Effector CD8-positive, alpha-beta T cell (primary cell): ENCODE measurements at regions not wholly inside any gene's neighbourhood (a gene's known extent, or its start where the extent isn't known, plus 50 kb on each side); places are given as distances from the start of the nearest gene placed in this dataset.

Experiments
- DNase-seq: peaks from one replicate; lab custom pipeline; 2025; lab: John Stamatoyannopoulos, UW

GRCh38 chr16:86436466-86437185 lies 73.7 kb upstream of the FOXF1 start:
- no peak for DNase-seq

- DNase-seq, result no peak
Measured at GRCh38 chr16:86437348-86437747, 73.0 kb upstream of the FOXF1 start.

- no peak for DNase-seq
Measured at GRCh38 chr16:86442703-86443102, 67.6 kb upstream of the FOXF1 start.

DNA sequence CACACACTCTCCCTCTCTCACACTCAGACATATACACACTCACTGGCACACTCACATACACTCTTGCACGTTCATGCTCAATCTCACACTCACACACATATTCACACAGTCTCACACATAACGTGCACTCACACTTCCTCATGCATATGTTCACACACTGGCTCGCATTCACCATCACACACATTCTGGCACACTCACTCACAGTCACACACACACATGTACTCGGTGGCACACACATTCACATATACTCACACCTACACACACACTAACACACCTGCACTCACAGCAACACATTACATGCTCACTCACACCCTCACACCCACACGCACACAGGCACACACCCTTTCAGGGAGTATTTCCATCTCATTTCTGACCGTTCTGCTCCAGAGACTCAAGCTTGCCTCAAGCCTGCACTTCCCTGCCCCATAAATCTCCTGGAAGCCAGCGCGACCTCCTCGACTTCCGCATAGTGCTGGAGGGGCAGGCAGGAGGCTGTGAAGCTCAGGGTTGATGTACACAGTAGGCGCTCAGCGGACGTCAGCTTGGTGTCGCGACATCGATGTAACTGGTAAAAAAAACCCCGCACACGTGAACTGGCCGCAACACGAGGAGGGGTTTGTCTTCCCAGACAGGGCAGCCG lies 66.7 kb upstream of the FOXF1 start:
- no peak for DNase-seq

DNA sequence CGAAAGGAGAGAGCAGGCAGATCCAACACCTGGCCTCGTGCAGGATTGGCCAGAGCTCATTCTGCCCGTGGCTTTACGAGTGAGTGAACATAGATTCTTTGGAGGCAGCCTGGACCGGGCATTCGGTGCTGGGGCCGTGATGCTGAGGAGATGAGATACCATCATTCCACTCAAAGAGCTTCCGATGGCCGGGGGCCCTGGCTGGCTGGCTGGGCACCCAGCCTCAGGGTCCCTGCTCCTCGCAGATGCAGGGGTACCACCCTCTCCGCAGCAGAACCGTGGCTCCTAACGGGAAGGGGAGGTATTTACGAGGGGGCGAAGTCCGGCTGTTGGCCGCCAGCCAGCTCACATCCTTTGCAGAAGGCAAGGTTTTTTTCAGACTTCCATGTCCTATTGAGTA lies 66.1 kb upstream of the FOXF1 start:
- no peak for DNase-seq

GRCh38 chr16:86444661-86445060 lies 65.7 kb upstream of the FOXF1 start:
- DNase-seq, result no peak

DNA sequence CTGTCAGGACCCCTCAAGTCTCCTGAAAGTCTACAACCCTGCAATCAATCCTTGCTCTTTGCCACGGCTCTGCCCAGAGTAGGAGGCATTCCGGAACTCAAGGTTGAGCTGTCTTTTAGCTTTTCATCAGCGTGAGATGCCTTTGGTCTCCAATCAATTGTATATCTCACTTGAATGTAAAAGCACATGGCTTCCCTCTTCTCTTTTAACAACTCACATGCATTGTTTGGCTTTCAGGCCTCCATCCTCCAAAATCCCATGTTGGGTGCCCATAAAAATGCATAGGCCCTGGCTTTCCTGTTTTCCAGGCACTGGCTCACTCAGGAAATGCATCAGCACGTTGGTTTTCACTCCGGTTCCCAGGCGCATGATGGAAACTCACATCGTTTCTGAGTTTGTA lies 64.0 kb upstream of the FOXF1 start:
- DNase-seq, result no peak

DNA sequence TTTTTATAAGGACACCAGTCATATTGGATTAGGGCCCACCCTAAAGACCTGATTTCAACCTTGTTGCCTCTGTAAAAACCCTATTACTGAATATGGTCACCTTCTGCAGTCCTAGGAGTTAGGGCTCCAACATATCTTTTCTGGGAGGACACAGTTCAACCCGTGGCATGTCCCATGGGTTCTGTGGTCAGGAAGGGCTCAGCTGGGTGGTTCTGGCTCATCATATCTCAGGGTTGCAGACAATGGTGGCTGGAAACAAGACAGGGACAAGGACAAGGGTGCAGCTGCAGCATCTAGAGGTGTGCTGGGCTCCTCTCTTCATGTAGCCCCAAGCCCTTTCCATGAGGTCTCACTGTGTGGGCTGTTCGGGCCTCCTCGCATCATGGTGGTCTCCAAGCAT lies 63.1 kb upstream of the FOXF1 start:
- no peak for DNase-seq

DNA sequence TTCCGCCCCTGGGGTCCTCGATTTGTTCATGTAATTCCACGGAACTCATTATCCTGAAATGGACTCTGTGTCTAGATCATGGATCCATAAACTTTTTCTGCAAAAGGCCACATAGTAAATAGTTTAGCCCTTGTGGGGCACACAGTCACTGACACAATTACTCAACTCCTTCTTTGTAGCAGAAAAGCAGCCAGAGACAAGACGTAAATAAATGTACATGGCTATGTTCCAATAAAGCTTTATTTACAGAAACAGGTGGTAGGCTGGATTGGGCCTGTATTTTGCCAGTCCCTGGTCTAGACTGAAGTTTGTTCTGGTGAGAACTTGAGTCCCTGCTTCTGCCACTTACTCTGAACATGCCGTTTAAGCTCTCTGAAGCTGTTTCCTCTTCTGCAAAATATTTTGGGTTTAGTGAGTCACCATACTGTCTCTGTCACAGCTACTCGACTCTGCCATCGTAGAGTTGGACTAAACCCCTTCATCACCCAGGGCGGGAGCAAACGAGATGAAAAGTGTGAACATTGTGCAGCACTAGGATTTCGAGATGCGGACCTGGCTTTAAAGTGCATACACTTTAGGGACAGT lies 61.9 kb upstream of the FOXF1 start:
- DNase-seq, result no peak

GRCh38 chr16:86449446-86450095 lies 60.8 kb upstream of the FOXF1 start:
- no peak for DNase-seq

GRCh38 chr16:86450691-86451090 lies 59.6 kb upstream of the FOXF1 start:
- no peak for DNase-seq

- DNase-seq, result no peak
Measured at GRCh38 chr16:86452451-86452850, 57.9 kb upstream of the FOXF1 start.

DNA sequence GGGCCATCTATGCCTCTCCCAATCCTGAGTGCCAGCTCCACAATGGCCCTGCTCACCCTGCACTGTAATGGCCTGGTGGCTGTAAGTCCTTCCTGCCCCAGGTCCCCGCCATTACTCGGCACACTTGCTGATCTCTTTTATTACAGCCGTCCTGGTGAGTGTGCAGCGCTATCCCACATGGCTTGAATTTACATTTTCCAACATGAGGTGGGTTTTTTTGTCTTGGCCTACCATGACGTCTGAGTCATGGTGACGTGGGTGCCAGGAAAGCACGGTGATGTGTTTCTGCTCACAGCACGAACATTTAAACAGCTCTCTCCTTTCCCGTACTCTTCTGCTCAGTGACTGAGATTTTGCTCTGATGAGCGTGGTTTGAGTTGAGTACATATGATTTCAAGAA lies 55.2 kb upstream of the FOXF1 start:
- DNase-seq, result no peak

- no peak for DNase-seq
Measured at GRCh38 chr16:86455640-86456039, 54.7 kb upstream of the FOXF1 start.

GRCh38 chr16:86457501-86458148 lies 52.7 kb upstream of the FOXF1 start:
- no peak for DNase-seq

- DNase-seq, result no peak
Measured at GRCh38 chr16:86458149-86458777, 52.1 kb upstream of the FOXF1 start.

- DNase-seq, result no peak
Measured at GRCh38 chr16:86459266-86459665, 51.1 kb upstream of the FOXF1 start.
